IMR-90 (cell line): ENCODE measurements at regions not wholly inside any gene's neighbourhood (a gene's known extent, or its start where the extent isn't known, plus 50 kb on each side); places are given as distances from the start of the nearest gene placed in this dataset.

Experiments used
- ATAC-seq: fragments of 200-7000 bp; cut with Tn5 transposase; 2 replicates; pipeline ENCODE4 v1.9.1; 2020; ENCODE audit warnings: low read depth, mild to moderate bottlenecking, moderate library complexity
- BruUV-seq: library from RNA; stranded (reverse); fragments of 400-500 nt; replicated peaks from 2 replicates; lab custom pipeline; 2021; lab: Mats Ljungman, UMichigan
- CTCF ChIA-PET: fragments of 300-600 bp; formaldehyde crosslinking; extraction: SDS; loops from one replicate; lab custom pipeline; 2021; ENCODE audit warnings: antibody characterized with exemption; lab: Yijun Ruan, JAX
- POLR2A ChIA-PET: fragments of 300-600 bp; sonication (Branson Sonifier 250); formaldehyde crosslinking; loops from one replicate; lab custom pipeline; 2022; ENCODE audit warnings: antibody characterized with exemption; ENCODE audit not compliant: unreplicated experiment; lab: Charles Lee
- DNase-seq: peaks from one replicate; pipeline ENCODE4 v3.0.0; 2013
- H2AFZ ChIP-seq: replicated peaks from 2 replicates; pipeline ENCODE3; 2013; ENCODE audit warnings: low read length, mild to moderate bottlenecking; ENCODE audit not compliant: poor library complexity
- H2AK5ac ChIP-seq: 2 replicates; pipeline ENCODE4 v1.6.1; 2013; ENCODE audit warnings: low read depth, low read length, inconsistent platforms
- H2AK9ac ChIP-seq: replicated peaks from 2 replicates; pipeline ENCODE3; 2013; ENCODE audit warnings: mild to moderate bottlenecking, low read depth, low read length, moderate library complexity; ENCODE audit not compliant: poor library complexity
- H2BK120ac ChIP-seq: 2 replicates; pipeline ENCODE4 v1.6.1; 2013; ENCODE audit warnings: low read depth, low read length, inconsistent platforms
- H2BK15ac ChIP-seq: 3 replicates; pipeline ENCODE4 v1.6.1; 2013; ENCODE audit warnings: low read depth, low read length, inconsistent platforms
- H2BK20ac ChIP-seq: 2 replicates; pipeline ENCODE4 v1.6.1; 2013; ENCODE audit warnings: low read depth, mild to moderate bottlenecking, inconsistent platforms, low read length, moderate library complexity
- H2BK5ac ChIP-seq: 2 replicates; pipeline ENCODE4 v1.6.1; 2013; ENCODE audit warnings: mild to moderate bottlenecking, low read depth, low read length, inconsistent platforms; ENCODE audit not compliant: poor library complexity, severe bottlenecking
- H3K14ac ChIP-seq: replicated peaks from 2 replicates; pipeline ENCODE4 v1.6.1; 2013; ENCODE audit warnings: low read depth, low read length, inconsistent platforms
- H3K18ac ChIP-seq: 2 replicates; pipeline ENCODE4 v1.6.1; 2013; ENCODE audit warnings: low read depth, low read length, control low read depth
- H3K23ac ChIP-seq: 2 replicates; pipeline ENCODE4 v1.6.1; 2013; ENCODE audit warnings: low read depth, low read length, inconsistent platforms
- H3K27ac ChIP-seq: 2 replicates; pipeline ENCODE4 v1.5.1; 2013; ENCODE audit warnings: mild to moderate bottlenecking, control low read depth, low read length; ENCODE audit not compliant: insufficient read depth
- H3K27me3 ChIP-seq: 2 replicates; pipeline ENCODE4 v1.6.1; 2013; ENCODE audit warnings: low read length; ENCODE audit not compliant: control insufficient read depth, insufficient read depth
- H3K36me3 ChIP-seq: 2 replicates; pipeline ENCODE4 v1.6.1; 2013; ENCODE audit warnings: low read length, mixed read lengths; ENCODE audit not compliant: control insufficient read depth, insufficient read depth
- H3K4ac ChIP-seq: 2 replicates; pipeline ENCODE4 v1.6.1; 2013; ENCODE audit warnings: low read depth, low read length, inconsistent platforms
- H3K4me1 ChIP-seq: 2 replicates; pipeline ENCODE4 v1.6.1; 2013; ENCODE audit warnings: low read length, mixed read lengths; ENCODE audit not compliant: control insufficient read depth, insufficient read depth
- H3K4me2 ChIP-seq: 2 replicates; pipeline ENCODE4 v1.6.1; 2013; ENCODE audit warnings: low read depth, mild to moderate bottlenecking, control low read depth, low read length, moderate library complexity
- H3K4me3 ChIP-seq: 2 replicates; pipeline ENCODE4 v1.5.1; 2013; ENCODE audit warnings: low read depth, mild to moderate bottlenecking, control low read depth, low read length, moderate library complexity; ENCODE audit not compliant: insufficient read depth
- H3K56ac ChIP-seq: 2 replicates; pipeline ENCODE4 v1.6.1; 2013; ENCODE audit warnings: low read length, inconsistent platforms; ENCODE audit not compliant: insufficient read depth; ENCODE audit errors: extremely low read depth
- H3K79me1 ChIP-seq, 2 experiments: 2 replicates each; pipeline ENCODE4 v1.6.1; 2013; ENCODE audit warnings: low read length in 2 of 2, inconsistent platforms in 1 of 2, low read depth in 1 of 2
- H3K9ac ChIP-seq: 2 replicates; pipeline ENCODE4 v1.6.1; 2013; ENCODE audit warnings: low read depth, low read length, control low read depth
- H3K9me1 ChIP-seq: 2 replicates; pipeline ENCODE4 v1.6.1; 2013; ENCODE audit warnings: low read length, inconsistent platforms; ENCODE audit not compliant: insufficient read depth
- H3K9me3 ChIP-seq: 2 replicates; pipeline ENCODE4 v1.6.1; 2013; ENCODE audit warnings: low read length; ENCODE audit not compliant: control insufficient read depth, insufficient read depth
- H4K20me1 ChIP-seq: 2 replicates; pipeline ENCODE4 v1.6.1; 2013; ENCODE audit warnings: low read length, inconsistent platforms; ENCODE audit not compliant: insufficient read depth
- H4K5ac ChIP-seq: 2 replicates; pipeline ENCODE4 v1.6.1; 2013; ENCODE audit warnings: mild to moderate bottlenecking, low read depth, low read length, control low read depth
- H4K8ac ChIP-seq, 2 experiments: 2 replicates each; pipeline ENCODE4 v1.6.1; 2013; ENCODE audit warnings: low read depth in 2 of 2, low read length in 2 of 2, control low read depth in 1 of 2, inconsistent platforms in 1 of 2
- H4K91ac ChIP-seq: 2 replicates; pipeline ENCODE4 v1.6.1; 2013; ENCODE audit warnings: low read depth, low read length, inconsistent platforms; ENCODE audit not compliant: insufficient read depth
- BHLHE40 ChIP-seq: fragments of 150-350 bp; IDR thresholded peaks from 2 replicates; pipeline ENCODE4 v1.6.1; 2016; ENCODE audit warnings: mild to moderate bottlenecking, low read depth, low read length
- CEBPB ChIP-seq: IDR thresholded peaks from 2 replicates; pipeline ENCODE4 v1.6.1; 2012; ENCODE audit warnings: low read depth, low read length, improper control_type of control experiment
- CHD1 ChIP-seq: IDR thresholded peaks from 2 replicates; pipeline ENCODE4 v1.6.1; 2012; ENCODE audit warnings: low read depth, low read length, improper control_type of control experiment
- ELK1 ChIP-seq: fragments of 150-350 bp; IDR thresholded peaks from 2 replicates; pipeline ENCODE4 v1.6.1; 2016; ENCODE audit warnings: low read depth, mild to moderate bottlenecking, low read length, moderate library complexity, borderline replicate concordance
- MAFK ChIP-seq: IDR thresholded peaks from 2 replicates; pipeline ENCODE4 v1.6.1; 2012; ENCODE audit warnings: low read depth, low read length, improper control_type of control experiment
- NFE2L2 ChIP-seq: fragments of 150-350 bp; IDR thresholded peaks from 2 replicates; pipeline ENCODE4 v1.6.1; 2016; ENCODE audit warnings: low read depth, mild to moderate bottlenecking, low read length
- POLR2A ChIP-seq: IDR thresholded peaks from 2 replicates; pipeline ENCODE4 v1.6.1; 2012; ENCODE audit warnings: mild to moderate bottlenecking, low read depth, low read length
- SMC3 ChIP-seq: fragments of 150-350 bp; IDR thresholded peaks from 2 replicates; pipeline ENCODE4 v1.6.1; 2016; ENCODE audit warnings: low read depth, mild to moderate bottlenecking, antibody characterized with exemption, low read length, moderate library complexity
- USF2 ChIP-seq: fragments of 150-350 bp; IDR thresholded peaks from 2 replicates; pipeline ENCODE4 v1.6.1; 2017; ENCODE audit warnings: mild to moderate bottlenecking, antibody characterized with exemption, low read length, low read depth
- WGBS, 2 experiments: methylation state at CpG; one replicate each; pipeline versions ENCODE4 v1.1.5 to v1.1.7; 2013; ENCODE audit warnings: missing lambda C conversion rate in 2 of 2; ENCODE audit not compliant: insufficient read length in 1 of 2; ENCODE audit errors: extremely low coverage in 2 of 2; 5-methylcytosine and 5-hydroxymethylcytosine counted together
- dilution Hi-C: fragments of 300-500 bp; cut with HindIII; formaldehyde crosslinking; loops from one replicate; pipeline ENCODE4 v1.14.3; 2018; ENCODE audit warnings: low sequenced_read_pairs; ENCODE audit not compliant: unreplicated experiment
- in situ Hi-C: fragments of 300-500 bp; cut with MboI; formaldehyde crosslinking; loops from 3 replicates; pipeline ENCODE4 v1.14.3; 2019; ENCODE audit warnings: low sequenced_read_pairs, inconsistent platforms, mixed read lengths
- intact Hi-C: fragments of 100-400 bp; cut with micrococcal nuclease; formaldehyde crosslinking; loops from 2 replicates; pipeline ENCODE4 v1.10.0; 2022

GRCh38 chr19:29404951-29405727, 120.7 kb upstream of the VSTM2B start:
- Histone ChIP-seq H2BK120ac (no peak overlapping the region), H4K20me1 (no peaks in the 10 kb centered on the region), H3K9me3 (peaks cover 6% of the 10 kb centered on the region; the same call in 1 of the 2 replicates), H3K27ac (no peak overlapping the region), H3K27me3 (no peaks in the 10 kb centered on the region), H3K56ac (no peak overlapping the region), H2AFZ (no peak overlapping the region), H3K23ac (no peak overlapping the region), H3K9me1 (no peaks in the 10 kb centered on the region), H3K36me3 (no peaks in the 10 kb centered on the region), H4K5ac (no peak overlapping the region), H3K79me1 (no peaks in the 10 kb centered on the region), H3K4me2 (no peak overlapping the region), H3K4me3 (no peak overlapping the region), H2AK5ac (no peak overlapping the region), H2BK20ac (no peak overlapping the region), H3K14ac (no peak overlapping the region), H4K91ac (no peak overlapping the region), H2BK15ac (no peak overlapping the region), H3K4ac (no peak overlapping the region), H3K4me1 (no peaks in the 10 kb centered on the region), H2AK9ac (no peak overlapping the region), H4K8ac (no peak overlapping the region), H3K9ac (no peak overlapping the region), H2BK5ac (no peak overlapping the region), H3K18ac (no peak overlapping the region)
- dilution Hi-C loops (no loop called here), in situ Hi-C loops (no loop called here), intact Hi-C loops (no loop called here)
- ChIA-PET POLR2A (no interaction called here), CTCF (no interaction called here)
- no peak for TF ChIP-seq MAFK
- no peak for TF ChIP-seq CHD1
- TF ChIP-seq POLR2A = no peak
- TF ChIP-seq CEBPB = no peak
- no peak for TF ChIP-seq ELK1
- TF ChIP-seq SMC3 = no peak
- TF ChIP-seq BHLHE40 = no peak
- TF ChIP-seq NFE2L2 = no peak
- no peak for TF ChIP-seq USF2
- ATAC-seq (no peak), DNase-seq (no peak)
- no TSS peak for BruUV-seq
- 15% methylated on average over 5 of the region's 33 CpGs; no CpG with 5 or more reads in 1 of the 2 experiments for WGBS, 2 experiments
